ENCODE measurements at regions not wholly inside any gene's neighbourhood (a gene's known extent, or its start where the extent isn't known, plus 50 kb on each side); places are given as distances from the start of the nearest gene placed in this dataset.

DNA sequence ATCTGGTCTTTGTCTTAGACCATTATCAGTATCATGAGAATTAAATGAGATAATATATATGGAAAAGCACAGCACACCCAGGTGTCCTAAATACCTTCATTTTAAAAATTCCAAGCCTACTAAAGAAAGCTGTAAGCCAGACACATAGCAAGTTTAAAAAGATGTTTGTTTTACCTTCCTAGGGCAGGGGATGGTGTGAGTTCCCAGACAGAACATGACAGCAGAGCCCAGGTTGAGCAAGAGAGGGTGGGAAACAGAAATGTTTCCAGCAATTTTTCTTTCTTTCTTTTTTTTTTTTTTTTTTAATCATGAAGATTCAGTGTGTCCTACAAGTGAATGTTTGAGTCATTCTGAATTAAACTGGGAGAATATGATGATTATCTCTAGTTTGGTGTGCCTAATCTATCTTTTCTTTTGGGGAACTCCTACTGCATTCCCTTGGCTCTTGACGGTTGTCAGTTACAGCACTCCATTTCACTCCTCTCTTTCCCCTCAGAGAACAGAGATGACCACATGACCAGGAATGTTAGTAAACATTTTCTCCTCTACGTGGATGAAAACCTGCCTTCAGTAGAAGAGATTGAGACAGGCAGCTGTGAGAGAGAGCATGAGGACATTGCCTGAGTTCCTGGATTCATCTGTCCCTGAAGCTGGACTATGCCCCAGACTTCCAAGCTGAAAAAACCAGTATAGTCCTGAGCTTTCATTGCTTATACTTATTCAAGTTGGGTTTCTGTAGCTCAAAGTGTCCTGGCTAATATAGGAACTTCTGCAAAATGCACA lies 54.5 kb upstream of the ARL14 start:
- POLR2A ChIA-PET, result no interaction called here
- no peak overlapping the region for H3K4me3 Mint-ChIP-seq
- H3K27me3 Mint-ChIP-seq, result peaks cover 18% of the 10 kb centered on the region
- CTCF ChIA-PET, result interaction anchor here (0.7 kb wide), 1 partner anchor 555 kb away, joined by 4 read pairs; no protein-coding TSS in a partner anchor
- no peaks in the 10 kb centered on the region for H3K36me3 Mint-ChIP-seq (ENCODE audit: low read depth)
- H3K9me3 Mint-ChIP-seq, result no peaks in the 10 kb centered on the region
- H3K4me1 Mint-ChIP-seq, result no peaks in the 10 kb centered on the region
- no peak overlapping the region for H3K27ac Mint-ChIP-seq
- DNase-seq, result no peak

GRCh38 chr3:160618878-160619277 lies 53.5 kb upstream of the KPNA4 start:
- H3K27ac Mint-ChIP-seq, result no peak overlapping the region
- no peaks in the 10 kb centered on the region for H3K4me1 Mint-ChIP-seq
- no peak overlapping the region for H3K4me3 Mint-ChIP-seq
- POLR2A ChIA-PET, result no interaction called here
- no peaks in the 10 kb centered on the region for H3K9me3 Mint-ChIP-seq
- peaks cover 32% of the 10 kb centered on the region for H3K27me3 Mint-ChIP-seq
- no peak for DNase-seq
- CTCF ChIA-PET, result no interaction called here
- H3K36me3 Mint-ChIP-seq (ENCODE audit: low read depth), result no peaks in the 10 kb centered on the region

DNA sequence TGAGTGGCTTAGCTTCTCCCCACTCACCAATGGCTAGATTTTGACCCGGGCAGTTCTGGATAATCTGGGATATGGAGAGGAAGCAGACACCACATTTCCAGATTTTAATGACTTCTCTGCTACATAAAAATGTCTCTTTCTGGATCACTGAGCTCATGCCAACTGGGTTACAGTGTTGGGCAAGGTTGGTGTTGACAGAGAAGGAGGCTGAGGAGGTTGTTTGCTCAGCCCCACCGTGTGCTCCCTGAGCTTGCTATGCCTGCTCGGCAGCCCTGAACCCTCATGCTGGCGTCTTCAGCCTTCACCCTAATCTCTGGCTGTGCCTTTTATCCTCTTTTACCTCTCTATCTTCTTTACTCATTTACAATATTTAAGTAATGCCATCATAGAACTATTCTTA lies 53.0 kb upstream of the KPNA4 start:
- POLR2A ChIA-PET, result no interaction called here
- Mint-ChIP-seq H3K27me3 (peaks cover 38% of the 10 kb centered on the region), H3K36me3 (ENCODE audit: low read depth) (no peaks in the 10 kb centered on the region), H3K4me1 (no peaks in the 10 kb centered on the region), H3K4me3 (no peak overlapping the region), H3K9me3 (no peaks in the 10 kb centered on the region), H3K27ac (no peak overlapping the region)
- no peak for DNase-seq
- CTCF ChIA-PET, result no interaction called here

DNA sequence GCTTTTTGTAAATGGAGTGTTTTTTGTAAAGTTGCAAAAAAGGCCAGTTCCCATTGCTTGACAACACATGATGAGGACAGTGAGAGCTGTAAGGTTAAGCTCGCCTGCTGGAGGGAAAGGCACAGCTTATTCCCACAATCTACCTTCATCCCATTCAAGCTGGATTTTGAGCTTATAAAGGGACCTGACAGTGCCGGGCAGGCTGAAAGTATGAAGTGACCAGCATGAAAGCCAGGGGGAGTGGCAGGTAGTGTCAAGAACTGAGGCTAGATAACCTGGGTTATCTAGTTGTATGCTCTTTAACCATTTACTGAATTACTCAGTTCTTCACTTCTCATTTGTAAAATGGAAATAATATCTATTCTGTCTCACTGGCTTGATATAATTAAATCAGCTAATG lies 52.3 kb upstream of the KPNA4 start:
- peaks cover 44% of the 10 kb centered on the region for H3K27me3 Mint-ChIP-seq
- no peak overlapping the region for H3K27ac Mint-ChIP-seq
- H3K36me3 Mint-ChIP-seq (ENCODE audit: low read depth), result no peaks in the 10 kb centered on the region
- DNase-seq, result no peak
- H3K4me3 Mint-ChIP-seq, result no peak overlapping the region
- H3K4me1 Mint-ChIP-seq, result no peaks in the 10 kb centered on the region
- POLR2A ChIA-PET, result no interaction called here
- no peaks in the 10 kb centered on the region for H3K9me3 Mint-ChIP-seq
- CTCF ChIA-PET, result no interaction called here

DNA sequence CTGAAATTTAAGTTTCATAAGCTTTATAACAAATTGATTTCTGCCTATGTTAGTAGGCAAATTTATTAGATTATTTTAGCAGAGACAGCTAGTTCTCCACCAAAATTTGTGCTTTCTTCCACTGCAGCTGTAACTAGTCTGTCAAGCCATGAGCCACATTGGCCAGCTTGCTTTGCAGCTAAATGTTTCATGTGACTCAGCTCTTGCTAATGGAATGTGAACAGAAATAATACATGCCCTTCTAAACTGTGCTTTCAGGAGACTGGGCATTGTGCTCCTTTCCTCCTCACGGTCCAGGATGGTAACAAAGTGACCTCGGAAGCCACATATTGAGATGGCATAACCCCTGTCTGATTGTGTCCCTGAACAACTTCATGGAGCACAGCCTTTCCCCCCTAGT lies 51.3 kb upstream of the KPNA4 start:
- H3K9me3 Mint-ChIP-seq, result no peaks in the 10 kb centered on the region
- H3K27me3 Mint-ChIP-seq, result peaks cover 45% of the 10 kb centered on the region
- no peak overlapping the region for H3K4me3 Mint-ChIP-seq
- H3K36me3 Mint-ChIP-seq (ENCODE audit: low read depth), result no peaks in the 10 kb centered on the region
- H3K4me1 Mint-ChIP-seq, result no peaks in the 10 kb centered on the region
- H3K27ac Mint-ChIP-seq, result no peak overlapping the region
- ChIA-PET CTCF (no interaction called here), POLR2A (no interaction called here)
- no peak for DNase-seq

DNA sequence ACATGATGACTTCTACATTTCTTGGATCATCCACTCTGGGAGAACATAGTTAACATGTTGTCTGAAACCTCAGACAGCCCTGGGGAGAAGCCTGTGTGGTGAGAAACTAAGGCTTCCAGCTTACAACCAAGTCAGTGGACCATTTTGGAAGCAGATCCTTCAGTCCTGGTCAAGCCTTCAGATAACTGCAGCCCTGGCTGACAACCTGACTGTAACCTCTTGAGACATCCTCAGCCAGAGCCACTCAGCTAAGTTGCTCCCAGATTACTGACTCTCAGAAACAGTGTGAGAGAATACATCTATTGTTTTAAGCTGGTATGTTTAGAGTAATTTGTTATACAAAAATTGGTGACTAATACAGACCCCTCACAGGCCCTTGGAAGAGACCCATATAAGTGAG lies 50.9 kb upstream of the KPNA4 start:
- Mint-ChIP-seq H3K4me3 (no peak overlapping the region), H3K36me3 (ENCODE audit: low read depth) (no peaks in the 10 kb centered on the region), H3K27ac (no peak overlapping the region), H3K27me3 (peaks cover 47% of the 10 kb centered on the region), H3K9me3 (no peaks in the 10 kb centered on the region), H3K4me1 (no peaks in the 10 kb centered on the region)
- ChIA-PET POLR2A (no interaction called here), CTCF (no interaction called here)
- no peak for DNase-seq

Data from activated CD4-positive, alpha-beta T cell treated with anti-CD3 and anti-CD28 coated beads, Interleukin-2, amount 10 ng/mL, durations not matched to agents 7 days and 5 days (primary cell).